ENCODE measurements at regions not wholly inside any gene's neighbourhood (a gene's known extent, or its start where the extent isn't known, plus 50 kb on each side); places are given as distances from the start of the nearest gene placed in this dataset.
"Not testable (repeated sequence)": the region's sequence is repeated elsewhere in the genome, so short reads cannot be mapped to it uniquely, and the experiment has no call there.

DNA sequence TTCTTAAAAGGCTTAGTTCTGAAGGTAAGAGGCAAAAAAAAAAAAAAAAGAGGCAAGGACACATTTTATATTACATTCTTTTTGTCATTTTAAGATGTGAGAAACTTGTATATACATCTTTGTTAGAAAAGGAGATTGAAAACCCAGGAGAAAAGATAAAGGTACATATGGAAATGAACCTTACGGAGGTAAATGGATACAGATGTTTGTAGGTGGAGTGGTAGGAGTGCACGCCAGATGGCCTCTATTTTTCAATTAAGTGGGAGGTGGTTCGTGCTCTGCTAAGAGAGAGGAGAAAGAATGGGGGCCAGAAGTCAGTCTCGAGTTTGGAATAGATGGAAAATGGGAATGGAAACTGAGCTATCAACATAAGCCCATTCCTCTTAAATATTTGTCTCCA is 622.5 kb upstream of the GHITM start:
- Histone ChIP-seq H3K9me2 (replicated peaks; ENCODE audit: insufficient read depth, low read length) (no peaks in the 10 kb centered on the region), H3K9me3 (ENCODE audit: low read length) (no peaks in the 10 kb centered on the region), H3K36me3 (ENCODE audit: insufficient read depth, low read length) (no peaks in the 10 kb centered on the region), H4K20me1 (ENCODE audit: insufficient read depth, low read depth, low read length) (no peaks in the 10 kb centered on the region), H3K4me3 (ENCODE audit: low read length) (no peak overlapping the region), H3K27me3 (ENCODE audit: low read length) (no peaks in the 10 kb centered on the region), H2AFZ (ENCODE audit: low read length) (no peak overlapping the region), H3K4me1 (ENCODE audit: low read length) (no peaks in the 10 kb centered on the region), H3K27ac (ENCODE audit: low read length) (no peak overlapping the region), H3K9ac (ENCODE audit: low read length) (no peak overlapping the region), H3K79me2 (ENCODE audit: low read length) (no peaks in the 10 kb centered on the region), H3K4me2 (ENCODE audit: low read depth, low read length, poor library complexity, severe bottlenecking) (no peak overlapping the region)
- no peak for DNase-seq

DNA sequence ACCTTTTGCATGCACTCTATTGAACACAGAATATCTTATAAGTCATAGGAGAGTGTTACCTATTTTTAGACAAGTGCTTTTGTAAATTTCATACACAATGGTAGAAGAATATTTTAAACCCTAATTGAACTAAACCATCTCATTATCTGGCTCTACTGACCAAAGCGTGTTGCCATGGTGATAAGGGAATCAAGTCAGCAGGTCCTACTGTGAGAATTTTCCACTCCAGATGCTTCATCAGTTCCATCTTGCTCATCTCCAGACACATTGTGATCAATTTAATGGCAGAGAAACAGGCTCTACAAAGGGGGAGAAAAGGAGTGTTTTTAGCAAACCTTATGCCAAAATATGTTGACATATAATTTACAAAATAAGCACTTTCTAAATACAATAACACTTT is 621.9 kb upstream of the GHITM start:
- Histone ChIP-seq H3K4me1 (ENCODE audit: low read length) (no peaks in the 10 kb centered on the region), H4K20me1 (ENCODE audit: insufficient read depth, low read depth, low read length) (no peaks in the 10 kb centered on the region), H3K9me3 (ENCODE audit: low read length) (no peaks in the 10 kb centered on the region), H3K9ac (ENCODE audit: low read length) (no peak overlapping the region), H3K4me3 (ENCODE audit: low read length) (no peak overlapping the region), H3K9me2 (replicated peaks; ENCODE audit: insufficient read depth, low read length) (no peaks in the 10 kb centered on the region), H3K27me3 (ENCODE audit: low read length) (no peaks in the 10 kb centered on the region), H3K79me2 (ENCODE audit: low read length) (no peaks in the 10 kb centered on the region), H3K4me2 (ENCODE audit: low read depth, low read length, poor library complexity, severe bottlenecking) (no peak overlapping the region), H3K27ac (ENCODE audit: low read length) (no peak overlapping the region), H3K36me3 (ENCODE audit: insufficient read depth, low read length) (no peaks in the 10 kb centered on the region), H2AFZ (ENCODE audit: low read length) (no peak overlapping the region)
- no peak for DNase-seq

DNA sequence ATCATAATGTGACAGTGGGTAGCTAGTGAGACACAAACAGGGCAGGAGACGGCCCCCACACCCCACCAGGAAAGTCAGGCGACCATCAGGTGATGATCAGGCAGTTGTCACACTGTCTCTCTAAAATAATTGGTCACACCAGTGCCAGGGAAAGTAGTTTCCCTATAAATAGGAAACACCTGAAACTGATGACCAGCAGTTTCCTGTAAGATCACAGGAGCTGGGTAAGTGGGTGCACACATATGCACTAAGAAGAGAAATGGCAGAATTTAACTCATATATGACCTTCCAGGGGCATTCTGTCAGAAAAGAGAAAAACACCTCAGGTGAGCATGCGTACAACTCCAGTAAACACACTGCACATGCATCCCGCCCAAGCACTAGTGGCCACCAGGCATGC is 620.5 kb upstream of the GHITM start:
- H3K4me1 ChIP-seq (ENCODE audit: low read length): no peaks in the 10 kb centered on the region
- H3K27me3 ChIP-seq (ENCODE audit: low read length): no peaks in the 10 kb centered on the region
- H4K20me1 ChIP-seq (ENCODE audit: insufficient read depth, low read depth, low read length): no peaks in the 10 kb centered on the region
- H3K9ac ChIP-seq (ENCODE audit: low read length): no peak overlapping the region
- no peaks in the 10 kb centered on the region for H3K9me3 ChIP-seq (ENCODE audit: low read length)
- H3K4me3 ChIP-seq (ENCODE audit: low read length): no peak overlapping the region
- DNase-seq: no peak
- H3K36me3 ChIP-seq (ENCODE audit: insufficient read depth, low read length): no peaks in the 10 kb centered on the region
- no peaks in the 10 kb centered on the region for H3K9me2 ChIP-seq (replicated peaks; ENCODE audit: insufficient read depth, low read length)
- H3K4me2 ChIP-seq (ENCODE audit: low read depth, low read length, poor library complexity, severe bottlenecking): no peak overlapping the region
- no peaks in the 10 kb centered on the region for H3K79me2 ChIP-seq (ENCODE audit: low read length)
- H3K27ac ChIP-seq (ENCODE audit: low read length): no peak overlapping the region
- no peak overlapping the region for H2AFZ ChIP-seq (ENCODE audit: low read length)

DNA sequence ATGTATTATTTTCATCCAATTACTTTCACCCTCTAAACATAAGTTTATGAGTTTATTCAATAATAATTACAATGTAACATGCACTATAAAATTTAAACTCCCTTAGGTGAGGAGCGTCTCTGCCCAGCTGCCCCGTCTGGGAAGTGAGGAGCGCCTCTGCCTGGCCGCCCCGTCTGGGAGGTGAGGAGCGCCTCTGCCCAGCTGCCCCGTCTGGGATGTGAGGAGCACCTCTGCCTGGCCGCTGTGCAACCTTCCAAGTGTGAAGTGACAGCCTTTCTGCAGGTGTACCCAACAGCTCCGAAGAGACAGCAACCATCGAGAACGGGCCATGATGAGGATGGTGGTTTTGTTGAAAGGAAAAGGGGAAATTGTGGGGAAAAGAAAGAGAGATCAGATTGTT is 618.9 kb upstream of the GHITM start:
- not testable (repeated sequence) for H3K4me3 ChIP-seq (ENCODE audit: low read length); H4K20me1 ChIP-seq (ENCODE audit: insufficient read depth, low read depth, low read length); H3K9ac ChIP-seq (ENCODE audit: low read length); H3K9me2 ChIP-seq (replicated peaks; ENCODE audit: insufficient read depth, low read length); H3K9me3 ChIP-seq (ENCODE audit: low read length); DNase-seq; H3K79me2 ChIP-seq (ENCODE audit: low read length); H3K36me3 ChIP-seq (ENCODE audit: insufficient read depth, low read length); H3K27ac ChIP-seq (ENCODE audit: low read length); H3K4me1 ChIP-seq (ENCODE audit: low read length); H2AFZ ChIP-seq (ENCODE audit: low read length); H3K27me3 ChIP-seq (ENCODE audit: low read length); H3K4me2 ChIP-seq (ENCODE audit: low read depth, low read length, poor library complexity, severe bottlenecking)

DNA sequence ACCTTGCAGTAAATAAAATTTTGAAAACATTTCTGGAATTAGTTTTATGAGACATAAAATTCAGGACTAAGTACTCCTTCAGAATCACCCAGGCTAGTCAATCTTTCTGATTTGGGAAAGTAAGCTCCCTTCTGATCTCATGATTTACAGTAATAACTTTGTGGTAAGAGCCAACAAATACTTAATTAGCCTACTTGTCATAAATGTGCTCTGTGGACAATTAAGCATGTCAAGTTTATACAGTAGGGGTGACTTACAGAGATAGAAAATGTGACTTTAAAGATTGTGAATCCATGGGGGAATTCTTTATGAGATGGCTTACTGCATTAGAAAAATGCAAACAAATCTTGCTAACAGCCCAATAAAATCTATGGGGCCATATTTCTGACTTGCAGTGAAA is 616.9 kb upstream of the GHITM start:
- Histone ChIP-seq H3K9ac (ENCODE audit: low read length) (no peak overlapping the region), H3K79me2 (ENCODE audit: low read length) (no peaks in the 10 kb centered on the region), H3K9me3 (ENCODE audit: low read length) (no peaks in the 10 kb centered on the region; the same call in 1 of the 2 replicates), H3K4me3 (ENCODE audit: low read length) (no peak overlapping the region), H3K4me1 (ENCODE audit: low read length) (no peaks in the 10 kb centered on the region), H3K27me3 (ENCODE audit: low read length) (no peaks in the 10 kb centered on the region), H4K20me1 (ENCODE audit: insufficient read depth, low read depth, low read length) (no peaks in the 10 kb centered on the region), H3K36me3 (ENCODE audit: insufficient read depth, low read length) (no peaks in the 10 kb centered on the region), H3K4me2 (ENCODE audit: low read depth, low read length, poor library complexity, severe bottlenecking) (no peak overlapping the region), H3K9me2 (replicated peaks; ENCODE audit: insufficient read depth, low read length) (no peaks in the 10 kb centered on the region), H3K27ac (ENCODE audit: low read length) (no peak overlapping the region), H2AFZ (ENCODE audit: low read length) (no peak overlapping the region)
- no peak for DNase-seq

GRCh38 chr10:83522881-83523386 is 616.4 kb upstream of the GHITM start:
- Histone ChIP-seq H3K4me3 (ENCODE audit: low read length) (no peak overlapping the region), H3K4me1 (ENCODE audit: low read length) (no peaks in the 10 kb centered on the region)

GRCh38 chr10:83527934-83528333 is 611.4 kb upstream of the GHITM start:
- no peak for DNase-seq
- Histone ChIP-seq H4K20me1 (ENCODE audit: insufficient read depth, low read depth, low read length) (no peaks in the 10 kb centered on the region), H3K79me2 (ENCODE audit: low read length) (no peaks in the 10 kb centered on the region), H3K4me3 (ENCODE audit: low read length) (no peak overlapping the region), H3K9me2 (replicated peaks; ENCODE audit: insufficient read depth, low read length) (no peaks in the 10 kb centered on the region), H3K36me3 (ENCODE audit: insufficient read depth, low read length) (no peaks in the 10 kb centered on the region), H3K4me1 (ENCODE audit: low read length) (no peaks in the 10 kb centered on the region), H2AFZ (ENCODE audit: low read length) (no peak overlapping the region), H3K9me3 (ENCODE audit: low read length) (no peaks in the 10 kb centered on the region; the same call in 1 of the 2 replicates), H3K27ac (ENCODE audit: low read length) (no peak overlapping the region), H3K4me2 (ENCODE audit: low read depth, low read length, poor library complexity, severe bottlenecking) (no peak overlapping the region), H3K9ac (ENCODE audit: low read length) (no peak overlapping the region), H3K27me3 (ENCODE audit: low read length) (no peaks in the 10 kb centered on the region)

More at GRCh38 chr10:83522881-83523386, 616.4 kb upstream of the GHITM start:
- no peak overlapping the region for H3K27ac ChIP-seq (ENCODE audit: low read length)
- H3K9me2 ChIP-seq (replicated peaks; ENCODE audit: insufficient read depth, low read length): no peaks in the 10 kb centered on the region
- H4K20me1 ChIP-seq (ENCODE audit: insufficient read depth, low read depth, low read length): no peaks in the 10 kb centered on the region
- H2AFZ ChIP-seq (ENCODE audit: low read length): no peak overlapping the region
- no peak overlapping the region for H3K9ac ChIP-seq (ENCODE audit: low read length)
- DNase-seq: no peak
- no peaks in the 10 kb centered on the region; the same call in 1 of the 2 replicates for H3K9me3 ChIP-seq (ENCODE audit: low read length)
- H3K79me2 ChIP-seq (ENCODE audit: low read length): no peaks in the 10 kb centered on the region
- no peaks in the 10 kb centered on the region for H3K27me3 ChIP-seq (ENCODE audit: low read length)
- no peaks in the 10 kb centered on the region for H3K36me3 ChIP-seq (ENCODE audit: insufficient read depth, low read length)
- H3K4me2 ChIP-seq (ENCODE audit: low read depth, low read length, poor library complexity, severe bottlenecking): no peak overlapping the region

DNA sequence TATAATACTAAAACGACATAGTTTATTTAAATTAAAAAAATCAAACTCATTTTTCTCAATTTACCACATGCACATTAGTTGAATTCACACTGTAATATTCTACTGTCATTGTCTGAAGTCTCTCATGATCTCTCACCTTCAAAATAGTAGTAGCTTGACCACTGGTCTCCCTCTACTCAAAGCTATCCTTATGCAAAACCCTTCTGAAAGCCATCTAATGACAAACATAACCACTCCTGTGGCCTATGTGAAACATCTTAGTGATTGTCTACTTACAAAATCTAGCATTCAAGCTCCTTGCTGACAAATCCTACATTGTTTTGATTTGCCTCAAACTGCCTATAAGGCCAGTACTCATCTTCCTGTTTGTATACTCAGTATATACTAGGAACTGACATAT is 606.0 kb upstream of the GHITM start:
- Histone ChIP-seq H3K36me3 (ENCODE audit: insufficient read depth, low read length) (no peaks in the 10 kb centered on the region), H3K9ac (ENCODE audit: low read length) (no peak overlapping the region), H3K9me2 (replicated peaks; ENCODE audit: insufficient read depth, low read length) (no peaks in the 10 kb centered on the region), H3K27me3 (ENCODE audit: low read length) (no peaks in the 10 kb centered on the region), H3K4me1 (ENCODE audit: low read length) (no peaks in the 10 kb centered on the region), H3K4me2 (ENCODE audit: low read depth, low read length, poor library complexity, severe bottlenecking) (no peak overlapping the region), H3K27ac (ENCODE audit: low read length) (no peak overlapping the region), H3K9me3 (ENCODE audit: low read length) (no peaks in the 10 kb centered on the region), H3K79me2 (ENCODE audit: low read length) (no peaks in the 10 kb centered on the region), H4K20me1 (ENCODE audit: insufficient read depth, low read depth, low read length) (no peaks in the 10 kb centered on the region), H3K4me3 (ENCODE audit: low read length) (no peak overlapping the region), H2AFZ (ENCODE audit: low read length) (no peak overlapping the region)
- DNase-seq: no peak

DNA sequence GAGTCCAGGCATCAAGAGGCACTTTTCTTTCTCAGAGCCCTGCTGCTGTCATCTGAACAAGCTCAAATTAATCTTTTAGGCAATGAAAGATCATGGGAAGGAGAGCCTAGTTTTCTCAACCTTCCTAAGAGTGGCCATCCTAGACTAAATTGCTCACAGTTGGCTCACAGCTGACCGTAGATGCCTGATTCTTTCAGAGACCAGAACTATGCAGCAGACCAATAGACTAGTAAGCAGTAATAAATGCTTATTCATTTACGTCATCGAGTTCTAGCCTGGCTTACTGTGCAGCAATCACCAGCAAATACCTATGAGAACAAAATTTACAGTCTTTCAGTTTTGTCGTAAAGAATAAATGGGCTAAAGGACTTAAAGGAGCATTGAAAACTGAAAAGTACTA is 602.9 kb upstream of the GHITM start:
- Histone ChIP-seq H3K27me3 (ENCODE audit: low read length) (no peaks in the 10 kb centered on the region), H3K4me3 (ENCODE audit: low read length) (no peak overlapping the region), H3K4me2 (ENCODE audit: low read depth, low read length, poor library complexity, severe bottlenecking) (no peak overlapping the region), H3K9me3 (ENCODE audit: low read length) (no peaks in the 10 kb centered on the region), H3K79me2 (ENCODE audit: low read length) (no peaks in the 10 kb centered on the region), H3K27ac (ENCODE audit: low read length) (no peak overlapping the region), H3K9ac (ENCODE audit: low read length) (no peak overlapping the region), H2AFZ (ENCODE audit: low read length) (no peak overlapping the region), H3K4me1 (ENCODE audit: low read length) (no peaks in the 10 kb centered on the region), H3K36me3 (ENCODE audit: insufficient read depth, low read length) (no peaks in the 10 kb centered on the region), H4K20me1 (ENCODE audit: insufficient read depth, low read depth, low read length) (no peaks in the 10 kb centered on the region), H3K9me2 (replicated peaks; ENCODE audit: insufficient read depth, low read length) (no peaks in the 10 kb centered on the region)
- no peak for DNase-seq
